Central memory CD8-positive, alpha-beta T cell (primary cell): ENCODE measurements at regions not wholly inside any gene's neighbourhood (a gene's known extent, or its start where the extent isn't known, plus 50 kb on each side); places are given as distances from the start of the nearest gene placed in this dataset.

Experiments
- ATAC-seq: fragments of 150-1000 bp; cut with Tn5 transposase; replicated peaks from 2 replicates; pipeline ENCODE4 v1.10.0; 2022; ENCODE audit warnings: mild to moderate bottlenecking, moderate FRiP score, moderate number of reproducible peaks; ENCODE audit not compliant: poor library complexity, severe bottlenecking; ENCODE audit errors: extremely low read depth
- DNase-seq, 2 donors: peaks; one replicate each; pipeline ENCODE4 v3.0.0; 2021; ENCODE audit warnings: low spot score in 2 of 2
- H3K27ac Mint-ChIP-seq: one replicate; pipeline ENCODE4 v1.8.0; 2022; ENCODE audit warnings: low read depth, mild to moderate bottlenecking, moderate library complexity, mixed read lengths
- H3K27me3 Mint-ChIP-seq: one replicate; pipeline ENCODE4 v1.8.0; 2022; ENCODE audit warnings: mixed read lengths
- H3K36me3 Mint-ChIP-seq: one replicate; pipeline ENCODE4 v1.8.0; 2022; ENCODE audit warnings: mild to moderate bottlenecking, moderate library complexity, mixed read lengths; ENCODE audit not compliant: insufficient read depth
- H3K4me1 Mint-ChIP-seq: one replicate; pipeline ENCODE4 v1.8.0; 2022; ENCODE audit warnings: mixed read lengths
- H3K4me3 Mint-ChIP-seq: one replicate; pipeline ENCODE4 v1.8.0; 2022; ENCODE audit warnings: mild to moderate bottlenecking, moderate library complexity, mixed read lengths
- H3K9me3 Mint-ChIP-seq: one replicate; pipeline ENCODE4 v1.8.0; 2022; ENCODE audit warnings: mixed read lengths

DNA sequence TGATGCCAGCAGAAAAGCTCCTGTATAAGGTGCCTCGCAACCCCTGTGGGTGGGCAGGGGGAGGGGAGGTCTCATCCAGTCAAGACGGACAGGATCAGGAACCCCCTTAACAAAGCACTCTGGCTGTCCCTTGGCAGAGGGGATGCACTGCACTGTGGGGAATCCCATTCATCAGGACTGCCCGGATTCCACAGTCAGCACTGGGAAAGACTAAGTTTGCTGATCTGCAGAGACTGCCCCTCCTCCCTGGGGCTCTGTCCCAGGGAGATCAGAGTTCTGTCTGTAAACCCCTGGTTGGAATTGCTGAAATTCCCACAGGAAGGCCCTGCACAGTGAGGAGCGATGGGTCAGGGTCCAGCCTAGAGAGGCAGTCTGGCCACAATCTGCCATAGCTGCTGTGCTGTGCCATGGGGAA, 149.5 kb upstream of the RBBP8 start:
- Mint-ChIP-seq H3K27ac (no peak overlapping the region), H3K4me1 (no peaks in the 10 kb centered on the region), H3K4me3 (no peak overlapping the region), H3K9me3 (no peaks in the 10 kb centered on the region), H3K36me3 (no peaks in the 10 kb centered on the region), H3K27me3 (peaks cover 69% of the 10 kb centered on the region)
- ATAC-seq (no peak), DNase-seq (no peak)

DNA sequence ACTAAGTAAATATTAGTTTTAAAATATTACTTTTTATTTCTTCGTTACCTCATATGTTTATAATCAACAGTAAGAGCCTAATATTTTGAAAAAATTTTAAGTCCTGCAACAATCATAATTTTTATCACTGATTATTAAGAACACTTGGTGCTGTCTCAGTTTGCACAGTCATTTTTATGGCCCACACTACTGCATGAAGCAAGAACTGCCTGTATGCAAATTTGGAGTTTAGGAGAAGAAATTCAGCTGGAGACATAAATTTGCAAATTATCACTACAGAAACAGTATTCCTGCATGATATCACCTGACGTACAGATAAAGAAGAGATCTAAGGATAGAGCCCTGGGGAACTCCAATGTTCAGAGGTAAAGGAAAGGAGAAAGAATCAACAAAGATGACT, 144.1 kb upstream of the RBBP8 start:
- H3K27me3 Mint-ChIP-seq, result peaks cover 67% of the 10 kb centered on the region
- no peak for ATAC-seq

DNA sequence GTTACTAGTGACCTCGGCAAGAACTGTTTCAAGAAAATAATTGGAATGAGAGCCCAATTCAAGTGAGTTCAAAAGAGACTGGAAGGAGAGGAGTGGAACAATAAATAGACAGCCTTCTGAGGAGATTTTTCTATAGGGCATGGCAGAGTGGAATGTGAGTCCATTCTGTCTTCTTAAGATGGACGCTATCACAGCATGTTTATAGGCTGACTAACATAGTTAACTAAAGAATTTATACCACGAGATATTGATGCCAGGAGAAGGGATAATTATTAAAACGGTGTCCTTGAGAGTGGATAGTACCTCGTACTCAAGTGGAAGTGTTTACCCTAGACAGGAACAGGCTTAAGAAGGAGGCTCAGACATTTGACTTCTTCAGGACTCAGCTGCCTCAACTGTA, 143.5 kb upstream of the RBBP8 start:
- no peaks in the 10 kb centered on the region for H3K9me3 Mint-ChIP-seq
- no peak overlapping the region for H3K27ac Mint-ChIP-seq
- H3K4me1 Mint-ChIP-seq, result no peaks in the 10 kb centered on the region
- ATAC-seq (no peak), DNase-seq (no peak)
- H3K4me3 Mint-ChIP-seq, result no peak overlapping the region
- peaks cover 70% of the 10 kb centered on the region for H3K27me3 Mint-ChIP-seq
- H3K36me3 Mint-ChIP-seq, result no peaks in the 10 kb centered on the region

More for the DNA sequence above, 144.1 kb upstream of the RBBP8 start:
- H3K4me1 Mint-ChIP-seq, result no peaks in the 10 kb centered on the region
- H3K4me3 Mint-ChIP-seq, result no peak overlapping the region
- no peak overlapping the region for H3K27ac Mint-ChIP-seq
- no peaks in the 10 kb centered on the region for H3K9me3 Mint-ChIP-seq
- no peaks in the 10 kb centered on the region for H3K36me3 Mint-ChIP-seq
- no peak for DNase-seq

DNA sequence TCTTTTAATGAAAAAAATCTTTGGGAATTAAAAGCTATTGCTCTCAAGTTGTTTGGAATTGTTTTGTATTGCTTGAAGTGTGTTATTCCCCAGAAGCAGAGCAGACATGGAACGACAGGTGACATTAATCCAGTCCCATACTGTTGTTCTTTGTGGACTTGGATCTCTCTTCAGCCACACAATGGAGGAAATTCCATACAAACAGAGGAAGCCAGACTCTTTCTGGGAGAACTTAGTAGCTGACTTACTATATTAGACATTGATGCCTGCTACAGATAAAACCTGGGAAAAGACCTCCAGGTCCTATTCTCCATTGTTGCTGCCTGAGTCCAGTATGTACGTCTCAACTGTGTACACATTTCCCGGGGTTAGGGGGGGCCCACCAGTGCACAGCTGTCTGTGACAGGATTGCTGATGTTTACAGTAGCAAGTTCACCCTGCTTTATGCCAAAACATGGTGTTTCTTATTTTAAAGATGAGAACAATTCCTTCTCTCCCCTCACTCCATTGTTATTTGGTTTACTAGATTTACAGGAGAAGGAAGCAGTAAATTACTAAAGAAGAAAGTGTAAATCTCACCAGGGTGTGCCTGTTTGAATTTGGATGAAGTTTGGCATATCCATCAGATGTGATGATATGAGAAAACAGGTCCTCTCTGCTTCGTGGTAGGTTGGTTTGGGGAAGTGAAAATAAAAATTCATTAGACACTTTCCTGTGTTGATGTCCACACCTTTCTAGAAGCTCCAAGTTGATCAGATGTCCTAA, 142.4 kb upstream of the RBBP8 start:
- Mint-ChIP-seq H3K9me3 (no peaks in the 10 kb centered on the region), H3K4me1 (no peaks in the 10 kb centered on the region), H3K36me3 (no peaks in the 10 kb centered on the region)

DNA sequence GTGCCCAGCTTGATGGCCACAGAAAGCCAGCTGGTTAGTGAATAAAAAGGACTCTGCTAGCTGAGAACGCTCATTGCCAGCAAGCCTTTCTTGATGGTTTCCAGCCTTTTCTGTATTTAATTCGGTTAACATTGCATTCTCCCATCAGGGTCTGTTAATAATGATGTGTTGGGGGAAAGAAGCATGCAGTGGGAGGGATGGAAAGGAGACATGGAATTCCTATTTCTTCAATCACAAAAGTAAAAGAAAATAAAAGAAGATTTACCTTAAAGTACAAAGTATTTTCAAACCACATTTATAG, 141.9 kb upstream of the RBBP8 start:
- no peak overlapping the region for H3K4me3 Mint-ChIP-seq
- DNase-seq (no peak), ATAC-seq (no peak)
- no peaks in the 10 kb centered on the region for H3K36me3 Mint-ChIP-seq
- no peaks in the 10 kb centered on the region for H3K4me1 Mint-ChIP-seq
- no peaks in the 10 kb centered on the region for H3K9me3 Mint-ChIP-seq
- H3K27ac Mint-ChIP-seq, result no peak overlapping the region
- H3K27me3 Mint-ChIP-seq, result peaks cover 58% of the 10 kb centered on the region

More for the DNA sequence above, 142.4 kb upstream of the RBBP8 start:
- DNase-seq, result no peak
- ATAC-seq, result no peak
- Mint-ChIP-seq H3K4me3 (no peak overlapping the region), H3K27me3 (peaks cover 63% of the 10 kb centered on the region), H3K27ac (no peak overlapping the region)

GRCh38 chr18:22796113-22796512, 137.0 kb upstream of the RBBP8 start:
- H3K27ac Mint-ChIP-seq, result no peak overlapping the region
- no peak overlapping the region for H3K4me3 Mint-ChIP-seq
- no peaks in the 10 kb centered on the region for H3K36me3 Mint-ChIP-seq
- DNase-seq (no peak), ATAC-seq (no peak)
- H3K4me1 Mint-ChIP-seq, result no peaks in the 10 kb centered on the region
- H3K27me3 Mint-ChIP-seq, result peaks cover 23% of the 10 kb centered on the region
- no peaks in the 10 kb centered on the region for H3K9me3 Mint-ChIP-seq

DNA sequence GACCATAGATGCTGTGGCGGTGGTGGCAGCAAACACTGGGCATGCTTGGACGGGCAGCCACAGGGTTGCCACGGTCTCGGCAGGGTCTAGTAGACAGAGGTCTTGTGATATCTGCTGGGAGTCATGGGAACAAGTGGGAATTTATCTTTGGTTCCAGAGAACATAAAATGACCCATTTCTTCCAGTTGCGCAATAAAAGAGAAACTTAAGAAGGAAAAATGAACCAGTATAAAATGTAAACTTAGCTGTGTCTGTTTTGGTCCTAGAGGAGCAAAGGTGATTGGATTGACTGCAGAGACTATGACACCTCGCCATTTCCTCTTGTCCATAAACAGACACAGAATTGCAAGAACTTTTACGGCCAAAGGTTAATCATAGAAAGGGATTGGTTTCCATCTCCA, 132.6 kb upstream of the RBBP8 start:
- Mint-ChIP-seq H3K27me3 (no peaks in the 10 kb centered on the region), H3K4me3 (no peak overlapping the region), H3K36me3 (no peaks in the 10 kb centered on the region), H3K4me1 (no peaks in the 10 kb centered on the region), H3K9me3 (no peaks in the 10 kb centered on the region), H3K27ac (no peak overlapping the region)
- no peak for DNase-seq
- ATAC-seq, result no peak

GRCh38 chr18:22813648-22814328, 119.3 kb upstream of the RBBP8 start:
- Mint-ChIP-seq H3K9me3 (no peaks in the 10 kb centered on the region), H3K4me1 (no peaks in the 10 kb centered on the region), H3K4me3 (no peak overlapping the region), H3K27me3 (peaks cover 62% of the 10 kb centered on the region), H3K36me3 (no peaks in the 10 kb centered on the region), H3K27ac (no peak overlapping the region)
- DNase-seq, result no peak
- no peak for ATAC-seq

GRCh38 chr18:22814329-22814703, 118.8 kb upstream of the RBBP8 start:
- H3K27me3 Mint-ChIP-seq, result peaks cover 62% of the 10 kb centered on the region
- H3K9me3 Mint-ChIP-seq, result no peaks in the 10 kb centered on the region
- H3K4me3 Mint-ChIP-seq, result no peak overlapping the region
- H3K36me3 Mint-ChIP-seq, result no peaks in the 10 kb centered on the region
- no peak for ATAC-seq
- no peaks in the 10 kb centered on the region for H3K4me1 Mint-ChIP-seq
- no peak for DNase-seq
- H3K27ac Mint-ChIP-seq, result no peak overlapping the region

DNA sequence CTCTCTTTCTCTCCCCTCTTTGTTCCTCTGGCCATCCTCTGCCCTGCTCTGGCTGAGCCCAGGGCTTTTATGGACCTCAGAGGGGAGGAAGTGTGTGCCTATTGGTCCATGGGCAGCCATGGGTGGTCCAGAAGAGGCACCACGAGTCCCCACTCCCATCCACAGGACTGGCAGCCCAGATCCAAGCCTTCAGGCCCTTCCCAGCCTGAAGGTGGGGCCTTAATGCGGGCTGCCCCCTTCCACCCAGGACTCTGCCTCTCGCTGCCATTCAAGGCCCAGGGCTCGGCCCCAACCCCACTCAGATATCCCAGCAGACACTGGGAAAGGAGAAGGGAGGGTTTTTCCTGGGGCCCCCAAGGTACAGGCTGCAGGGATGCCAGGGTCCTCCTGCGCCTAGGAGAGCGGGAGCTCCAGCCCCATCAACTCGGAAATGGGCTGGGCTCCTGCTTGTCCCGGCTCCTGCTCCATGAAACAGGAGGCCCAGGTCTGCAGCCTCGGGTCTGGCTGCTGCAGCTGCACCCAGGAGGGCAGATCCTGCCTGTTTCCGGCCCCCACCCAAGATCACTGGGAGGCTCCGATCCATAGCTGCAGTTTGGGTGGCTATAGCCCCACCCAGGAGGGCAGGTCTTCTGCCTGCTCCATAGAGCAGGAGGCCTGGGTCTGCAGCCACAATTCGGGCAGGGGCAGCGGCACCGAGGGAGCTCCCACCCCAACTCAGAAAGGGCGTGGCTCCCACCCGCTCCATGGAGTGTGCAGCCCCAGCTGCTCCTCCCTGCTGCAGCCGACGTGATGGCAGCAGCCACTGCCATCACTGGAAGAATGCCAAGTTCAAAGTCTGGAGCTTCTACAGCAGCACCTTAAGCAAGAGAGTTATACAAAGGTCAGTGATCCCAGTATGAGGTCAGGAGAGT, 116.6 kb upstream of the RBBP8 start:
- Mint-ChIP-seq H3K4me1 (no peaks in the 10 kb centered on the region), H3K4me3 (no peak overlapping the region)

GRCh38 chr18:22817844-22818243, 115.3 kb upstream of the RBBP8 start:
- Mint-ChIP-seq H3K27me3 (peaks cover 35% of the 10 kb centered on the region), H3K9me3 (no peaks in the 10 kb centered on the region), H3K4me3 (no peak overlapping the region), H3K4me1 (no peaks in the 10 kb centered on the region), H3K36me3 (no peaks in the 10 kb centered on the region), H3K27ac (no peak overlapping the region)
- ATAC-seq (no peak), DNase-seq (no peak)

More for the DNA sequence above, 116.6 kb upstream of the RBBP8 start:
- peaks cover 48% of the 10 kb centered on the region for H3K27me3 Mint-ChIP-seq
- DNase-seq (no peak), ATAC-seq (no peak)
- no peaks in the 10 kb centered on the region for H3K36me3 Mint-ChIP-seq
- H3K9me3 Mint-ChIP-seq, result no peaks in the 10 kb centered on the region
- no peak overlapping the region for H3K27ac Mint-ChIP-seq

- H3K36me3 Mint-ChIP-seq, result no peaks in the 10 kb centered on the region
- no peak overlapping the region for H3K4me3 Mint-ChIP-seq
- H3K4me1 Mint-ChIP-seq, result no peaks in the 10 kb centered on the region
- H3K27me3 Mint-ChIP-seq, result peaks cover 5% of the 10 kb centered on the region
- H3K27ac Mint-ChIP-seq, result no peak overlapping the region
- H3K9me3 Mint-ChIP-seq, result no peaks in the 10 kb centered on the region
- ATAC-seq (no peak), DNase-seq (no peak)
These were observed 111.1 kb upstream of the RBBP8 start for GRCh38 chr18:22822024-22822423.
